D721Med (cell line): ENCODE measurements at regions not wholly inside any gene's neighbourhood (a gene's known extent, or its start where the extent isn't known, plus 50 kb on each side); places are given as distances from the start of the nearest gene placed in this dataset.

ENCODE experiments used
- DNase-seq: peaks from one replicate; pipeline ENCODE4 v3.0.0; 2011; ENCODE audit warnings: low spot score; ENCODE audit not compliant: insufficient read length
- FAIRE-seq: peaks from 2 replicates; lab custom pipeline; 2011; peaks lifted over from hg19 to GRCh38; lab: Jason Lieb, UNC
- TF ChIP-seq, protein P1 (sequence below): IDR thresholded peaks from 2 replicates; pipeline ENCODE4 v1.5.1; 2012; ENCODE audit warnings: mild to moderate bottlenecking, control low read depth; ENCODE audit not compliant: insufficient read depth; ENCODE audit errors: missing control alignments

DNA sequence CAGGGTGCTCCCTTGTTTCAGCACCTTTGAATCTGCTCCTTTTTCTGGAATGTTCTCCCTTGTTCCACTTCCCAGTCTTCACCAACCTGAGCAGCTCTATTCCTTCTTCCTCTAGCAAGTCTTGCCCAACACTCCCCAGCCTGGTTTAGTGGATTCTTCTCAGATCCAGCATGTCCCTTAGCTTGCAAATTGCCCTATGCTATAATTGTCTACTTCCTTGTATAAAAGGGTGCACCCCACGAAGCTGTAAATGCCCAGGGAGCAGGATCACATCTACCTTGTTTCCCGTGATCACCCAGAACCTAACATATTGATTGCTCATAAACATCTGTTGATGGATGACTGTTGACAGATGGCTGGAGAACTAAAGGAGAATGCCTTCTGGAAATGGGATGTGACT, 93.2 kb upstream of the C1QTNF9B start:
- TF ChIP-seq, protein P1, sequence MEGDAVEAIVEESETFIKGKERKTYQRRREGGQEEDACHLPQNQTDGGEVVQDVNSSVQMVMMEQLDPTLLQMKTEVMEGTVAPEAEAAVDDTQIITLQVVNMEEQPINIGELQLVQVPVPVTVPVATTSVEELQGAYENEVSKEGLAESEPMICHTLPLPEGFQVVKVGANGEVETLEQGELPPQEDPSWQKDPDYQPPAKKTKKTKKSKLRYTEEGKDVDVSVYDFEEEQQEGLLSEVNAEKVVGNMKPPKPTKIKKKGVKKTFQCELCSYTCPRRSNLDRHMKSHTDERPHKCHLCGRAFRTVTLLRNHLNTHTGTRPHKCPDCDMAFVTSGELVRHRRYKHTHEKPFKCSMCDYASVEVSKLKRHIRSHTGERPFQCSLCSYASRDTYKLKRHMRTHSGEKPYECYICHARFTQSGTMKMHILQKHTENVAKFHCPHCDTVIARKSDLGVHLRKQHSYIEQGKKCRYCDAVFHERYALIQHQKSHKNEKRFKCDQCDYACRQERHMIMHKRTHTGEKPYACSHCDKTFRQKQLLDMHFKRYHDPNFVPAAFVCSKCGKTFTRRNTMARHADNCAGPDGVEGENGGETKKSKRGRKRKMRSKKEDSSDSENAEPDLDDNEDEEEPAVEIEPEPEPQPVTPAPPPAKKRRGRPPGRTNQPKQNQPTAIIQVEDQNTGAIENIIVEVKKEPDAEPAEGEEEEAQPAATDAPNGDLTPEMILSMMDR: no peak
- no peak for DNase-seq
- no peak for FAIRE-seq

DNA sequence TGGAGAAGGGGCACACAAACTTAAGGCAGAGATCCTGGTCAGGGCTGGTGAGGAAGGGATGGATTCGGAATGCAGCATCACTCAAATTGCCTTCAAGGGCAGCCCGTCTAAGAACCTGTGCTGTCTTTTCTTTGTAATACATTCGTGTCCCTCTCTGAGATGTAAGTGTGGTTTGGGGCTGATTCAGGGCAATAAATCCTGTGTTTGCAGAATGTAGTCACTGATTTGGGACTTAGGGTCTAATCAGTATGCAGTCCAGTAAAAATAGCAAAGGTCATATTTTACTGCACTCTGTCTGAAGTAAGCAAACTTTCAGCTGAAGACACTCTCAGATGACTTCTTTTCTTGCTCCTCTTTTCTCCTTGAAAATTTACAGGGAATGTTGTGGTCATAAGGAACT, 93.8 kb upstream of the C1QTNF9B start:
- TF ChIP-seq, protein P1: no peak
- FAIRE-seq (no peak), DNase-seq (no peak)

DNA sequence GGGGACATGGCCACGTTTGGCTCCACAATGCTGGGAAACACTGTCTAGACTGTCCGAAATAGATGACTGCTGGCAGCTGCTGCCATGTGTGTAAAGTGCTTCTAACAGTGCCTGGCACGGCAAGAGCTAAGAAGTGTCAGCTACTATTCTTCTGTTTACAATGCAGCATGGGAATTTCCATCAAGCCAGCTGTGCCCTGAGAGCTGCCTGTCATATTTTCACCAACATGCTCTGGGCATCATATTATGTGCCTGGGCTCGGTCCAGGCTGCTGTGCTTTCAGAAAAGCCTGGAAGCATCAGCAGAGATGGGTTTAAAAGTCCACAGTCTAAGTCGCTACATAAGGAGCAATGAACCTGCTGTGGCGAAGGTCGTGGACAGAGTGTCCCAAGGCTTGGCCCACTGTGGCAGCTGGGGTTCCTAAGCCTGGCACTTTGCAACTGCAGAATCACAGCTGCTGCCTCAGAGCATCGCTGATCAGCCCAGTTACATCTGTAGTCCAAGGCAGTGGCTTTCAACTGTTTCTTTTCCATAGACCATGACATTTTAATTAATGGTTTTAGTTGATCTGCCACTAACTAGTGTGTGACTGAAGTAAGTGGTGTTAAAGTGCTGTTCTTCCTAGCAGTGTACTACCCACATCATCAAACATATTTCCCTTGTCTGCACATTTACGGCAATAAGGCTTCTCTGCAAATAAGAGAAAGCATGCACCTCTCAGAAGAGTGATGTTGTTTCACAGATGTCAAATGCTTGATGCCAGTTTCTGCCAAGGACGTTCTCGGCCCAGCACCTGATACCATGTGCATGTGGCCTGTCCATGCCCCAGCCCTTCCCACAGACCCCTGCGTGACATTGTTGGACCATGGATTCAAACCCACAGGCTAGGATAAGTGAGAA, 95.7 kb upstream of the C1QTNF9B start:
- FAIRE-seq: no peak

DNA sequence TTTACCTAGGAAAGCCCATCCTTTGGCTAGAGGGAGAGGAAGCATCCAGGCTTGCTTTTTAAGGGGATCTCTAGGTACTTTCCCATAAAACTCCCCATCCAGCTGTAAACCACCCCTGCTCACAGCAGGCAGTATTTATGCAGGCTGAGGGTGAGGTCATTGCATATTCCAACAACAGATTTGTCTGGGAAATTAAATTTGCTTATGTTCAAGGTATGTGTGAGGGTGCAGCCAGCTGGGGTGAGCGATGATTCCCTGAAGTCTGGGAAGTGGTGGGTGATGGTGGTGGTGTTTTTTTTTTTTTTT, 96.3 kb upstream of the C1QTNF9B start:
- DNase-seq (no peak), FAIRE-seq (no peak)
- TF ChIP-seq, protein P1: no peak

More for the DNA sequence above, 95.7 kb upstream of the C1QTNF9B start:
- TF ChIP-seq, protein P1: no peak
- no peak for DNase-seq

DNA sequence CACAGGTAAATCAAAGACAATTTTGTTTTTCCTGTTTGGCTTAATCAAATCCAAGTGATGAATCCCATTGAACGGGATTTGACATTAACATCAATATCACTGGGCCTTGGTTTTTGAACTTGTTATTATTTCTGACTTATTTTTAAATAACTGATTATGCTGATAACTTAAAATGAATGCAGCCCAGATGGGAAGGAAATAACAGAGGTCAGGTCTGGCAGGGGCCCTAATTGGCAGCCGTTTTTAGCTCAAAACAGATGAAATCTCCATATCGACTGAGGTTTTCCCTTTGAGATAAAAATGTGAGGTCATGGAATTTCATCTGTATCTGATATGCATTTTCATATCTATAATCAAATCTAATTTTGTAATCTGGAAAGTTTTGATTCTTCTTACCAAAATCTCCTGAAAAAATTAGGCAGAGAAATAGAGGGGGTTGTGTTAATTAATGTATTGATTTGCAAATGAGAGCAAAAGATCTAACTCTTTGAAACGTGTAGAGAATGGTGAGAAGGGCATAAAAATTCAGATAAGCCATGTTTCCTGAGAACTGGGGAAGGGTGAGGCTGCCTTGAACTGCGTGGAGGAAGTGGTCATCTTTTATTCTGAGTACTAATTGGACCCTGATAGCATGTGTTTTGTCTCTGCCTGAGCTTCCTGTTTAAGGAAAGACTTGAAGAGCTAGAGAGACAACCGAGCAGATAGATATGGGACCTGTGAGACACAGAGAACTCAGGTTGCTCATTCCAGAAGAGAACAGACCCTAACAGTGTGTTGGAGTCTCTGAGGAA, 98.2 kb upstream of the C1QTNF9B start:
- DNase-seq (no peak), FAIRE-seq (no peak)
- TF ChIP-seq, protein P1: no peak

DNA sequence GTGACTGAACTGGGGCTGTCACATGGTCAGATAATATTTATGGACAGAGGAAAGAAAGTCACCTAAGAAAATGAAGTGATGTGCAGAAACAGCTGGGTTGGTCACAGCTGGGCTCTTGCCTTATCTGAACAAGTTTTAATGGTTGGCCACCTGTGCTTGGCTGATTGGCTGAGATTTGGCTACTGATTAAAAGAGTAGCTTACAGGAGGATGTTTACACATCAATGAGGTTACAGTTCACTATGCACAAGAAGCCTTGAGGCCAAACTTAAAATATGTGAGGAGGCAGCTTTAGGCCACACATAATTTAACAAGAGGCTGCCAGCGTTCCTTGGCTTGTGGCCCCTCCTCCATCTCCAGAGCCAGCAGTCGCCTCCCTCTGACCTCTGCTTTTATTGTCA, 99.2 kb upstream of the C1QTNF9B start:
- DNase-seq (no peak), FAIRE-seq (no peak)
- TF ChIP-seq, protein P1: no peak

DNA sequence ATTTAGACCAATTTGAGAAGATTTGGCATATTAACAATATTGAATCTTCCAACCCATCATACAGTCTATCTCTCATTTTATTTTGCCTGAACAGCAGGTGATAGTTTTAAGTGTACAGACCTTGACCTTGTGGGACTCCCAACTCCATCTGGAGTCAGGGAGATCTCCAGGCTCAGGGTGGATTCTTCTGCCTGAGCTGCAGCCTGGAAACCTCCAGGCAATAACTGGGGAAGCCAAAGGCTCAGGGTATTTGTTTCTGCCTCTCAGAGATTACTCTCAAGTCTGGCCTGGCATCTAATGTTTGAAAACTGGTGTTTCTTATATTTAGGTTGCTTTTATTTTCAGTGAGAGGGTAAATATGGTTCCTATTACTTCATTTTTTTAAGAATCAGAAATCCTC, 102.1 kb upstream of the C1QTNF9B start:
- TF ChIP-seq, protein P1: no peak
- DNase-seq: no peak
- no peak for FAIRE-seq
